Endothelial cell of umbilical vein (primary cell): ENCODE measurements at regions not wholly inside any gene's neighbourhood (a gene's known extent, or its start where the extent isn't known, plus 50 kb on each side); places are given as distances from the start of the nearest gene placed in this dataset.

Experiments
- BruUV-seq: library from RNA; stranded (reverse); fragments of 400-500 nt; replicated peaks from 2 replicates; lab custom pipeline; 2021; lab: Mats Ljungman, UMichigan
- CTCF ChIA-PET: fragments of 300-600, 350-600 bp; sonication (Branson Sonifier 250); formaldehyde crosslinking; loops from one replicate; lab custom pipeline; 2021; ENCODE audit warnings: antibody characterized with exemption, inconsistent platforms; lab: Charles Lee
- POLR2A ChIA-PET: fragments of 300-600, 350-600 bp; sonication (Branson Sonifier 250); formaldehyde crosslinking; loops from one replicate; lab custom pipeline; 2021; ENCODE audit warnings: antibody characterized with exemption, inconsistent platforms; lab: Charles Lee
- DNase-seq: peaks from one replicate; pipeline ENCODE4 v3.0.0-alpha.2; 2011; ENCODE audit warnings: low read depth, low spot score
- FAIRE-seq: peaks from 2 replicates; lab custom pipeline; 2011; peaks lifted over from hg19 to GRCh38; lab: Jason Lieb, UNC
- H2AFZ ChIP-seq: 2 replicates; pipeline ENCODE4 v1.6.0; 2012; ENCODE audit warnings: low read depth, low read length, control low read depth, inconsistent platforms
- H3K27ac ChIP-seq: 2 replicates; pipeline ENCODE4 v1.5.1; 2011; ENCODE audit warnings: low read depth, mild to moderate bottlenecking, control low read depth, low read length, moderate library complexity; ENCODE audit not compliant: insufficient read depth
- H3K27me3 ChIP-seq, 2 experiments: 2 replicates each; pipeline versions ENCODE4 v1.6.0 to v1.6.1; 2011; ENCODE audit warnings: low read length in 2 of 2, mixed read lengths in 1 of 2; ENCODE audit not compliant: control insufficient read depth in 2 of 2, insufficient read depth in 2 of 2
- H3K36me3 ChIP-seq, 2 experiments: 2 replicates in 1 of 2; 3 replicates in 1 of 2; pipeline ENCODE4 v1.5.1; 2011; ENCODE audit warnings: low read length in 2 of 2, mild to moderate bottlenecking in 1 of 2, moderate library complexity in 1 of 2; ENCODE audit not compliant: control insufficient read depth in 2 of 2, insufficient read depth in 2 of 2; ENCODE audit errors: extremely low read depth in 1 of 2
- H3K4me1 ChIP-seq: 3 replicates; pipeline ENCODE4 v1.5.1; 2011; ENCODE audit warnings: mild to moderate bottlenecking, low read length; ENCODE audit not compliant: control insufficient read depth, insufficient read depth; ENCODE audit errors: extremely low read depth
- H3K4me2 ChIP-seq: 2 replicates; pipeline ENCODE4 v1.6.1; 2011; ENCODE audit warnings: low read length, control low read depth, mixed read lengths; ENCODE audit not compliant: insufficient read depth
- H3K4me3 ChIP-seq, 3 experiments: fragments of 200-600 bp in 1 of 3; sonication (generic), shearing (Covaris generic) in 1 of 3; replicated peaks in 1 of 3; 2 replicates each; pipeline ENCODE4 v1.5.1; 2011 to 2016; ENCODE audit warnings: control low read depth in 3 of 3, low read length in 3 of 3, mild to moderate bottlenecking in 2 of 3, inconsistent platforms in 1 of 3, low read depth in 1 of 3, moderate library complexity in 1 of 3; ENCODE audit not compliant: insufficient read depth in 1 of 3
- H3K79me2 ChIP-seq: 2 replicates; pipeline ENCODE4 v1.6.0; 2012; ENCODE audit warnings: low read length, inconsistent platforms; ENCODE audit not compliant: control insufficient read depth, insufficient read depth
- H3K9ac ChIP-seq: replicated peaks from 2 replicates; pipeline ENCODE3; 2011; ENCODE audit warnings: low read length, control low read depth; ENCODE audit not compliant: insufficient read depth; ENCODE audit errors: extremely low read depth
- H3K9me1 ChIP-seq: replicated peaks from 3 replicates; pipeline ENCODE4 v1.6.0; 2011; ENCODE audit warnings: mild to moderate bottlenecking, low read length; ENCODE audit not compliant: control insufficient read depth, insufficient read depth; ENCODE audit errors: extremely low read depth
- H3K9me3 ChIP-seq: replicated peaks from 2 replicates; pipeline ENCODE4 v1.5.1; 2012; ENCODE audit warnings: low read length, inconsistent platforms; ENCODE audit not compliant: control insufficient read depth, insufficient read depth
- H4K20me1 ChIP-seq: replicated peaks from 2 replicates; pipeline ENCODE3; 2011; ENCODE audit warnings: mild to moderate bottlenecking, low read length; ENCODE audit not compliant: control insufficient read depth, insufficient read depth; ENCODE audit errors: extremely low read depth
- EZH2 ChIP-seq: IDR thresholded peaks from 2 replicates; pipeline ENCODE4 v1.6.1; 2012; ENCODE audit warnings: borderline replicate concordance, low read depth, mild to moderate bottlenecking, moderate library complexity, low read length, inconsistent platforms; ENCODE audit not compliant: severe bottlenecking
- FOS ChIP-seq: IDR thresholded peaks from 2 replicates; pipeline ENCODE4 v1.6.1; 2011; ENCODE audit warnings: mild to moderate bottlenecking, low read length, moderate library complexity, borderline replicate concordance; ENCODE audit not compliant: insufficient read depth
- GATA2 ChIP-seq: IDR thresholded peaks from 2 replicates; pipeline ENCODE4 v1.7.0; 2011; ENCODE audit warnings: low read depth, mild to moderate bottlenecking, moderate library complexity, mixed read lengths, low read length; ENCODE audit not compliant: insufficient read length, insufficient read depth
- JUN ChIP-seq: IDR thresholded peaks from 2 replicates; pipeline ENCODE4 v1.6.1; 2011; ENCODE audit warnings: borderline replicate concordance, low read depth; ENCODE audit not compliant: insufficient read length, insufficient read depth
- MYC ChIP-seq: IDR thresholded peaks from one replicate; pipeline ENCODE4 v1.6.1; 2011; ENCODE audit warnings: mild to moderate bottlenecking, low read depth, low read length
- POLR2A ChIP-seq: IDR thresholded peaks from 2 replicates; pipeline ENCODE4 v1.6.1; 2012; ENCODE audit warnings: low read depth, mild to moderate bottlenecking, control low read depth, low read length
- POLR2AphosphoS5 ChIP-seq: IDR thresholded peaks from 2 replicates; pipeline ENCODE4 v1.6.1; 2012; ENCODE audit warnings: low read depth, mild to moderate bottlenecking, control low read depth, low read length, moderate library complexity; ENCODE audit not compliant: insufficient read depth
- dilution Hi-C: fragments of 300-500 bp; cut with MboI; formaldehyde crosslinking; loops from one replicate; pipeline ENCODE4 v1.15.0; 2019; ENCODE audit warnings: low sequenced_read_pairs; ENCODE audit not compliant: extremely low pct_ligation_motif_present
- intact Hi-C: fragments of 100-400 bp; cut with micrococcal nuclease; formaldehyde crosslinking; loops from one replicate; pipeline ENCODE4 v1.10.0; 2022
- TF ChIP-seq, protein P1 (sequence below): IDR thresholded peaks from 2 replicates; pipeline ENCODE4 v1.6.1; 2011; ENCODE audit not compliant: insufficient read depth, insufficient read length
- TF ChIP-seq, protein P2 (sequence below), 2 donors: IDR thresholded peaks; 1 replicate in 1 of 2; 2 replicates in 1 of 2; pipeline ENCODE4 v1.5.1; 2011; ENCODE audit warnings: low read length in 2 of 2, mild to moderate bottlenecking in 2 of 2, moderate library complexity in 2 of 2, control low read depth in 1 of 2, inconsistent platforms in 1 of 2, low read depth in 1 of 2; ENCODE audit not compliant: insufficient read depth in 1 of 2; ENCODE audit errors: extremely low read depth in 1 of 2

GRCh38 chr11:116326146-116326545 lies 446.6 kb downstream of the BUD13 start:
- FAIRE-seq (no peak), DNase-seq (no peak)
- Histone ChIP-seq H3K27me3 (no peaks in the 10 kb centered on the region), H3K36me3 (no peaks in the 10 kb centered on the region), H3K4me1 (no peaks in the 10 kb centered on the region), H2AFZ (no peak overlapping the region), H3K79me2 (no peaks in the 10 kb centered on the region), H4K20me1 (no peaks in the 10 kb centered on the region), H3K9ac (no peak overlapping the region), H3K4me2 (no peak overlapping the region), H3K27ac (no peak overlapping the region), H3K4me3 (no peak overlapping the region), H3K9me1 (no peaks in the 10 kb centered on the region), H3K9me3 (no peaks in the 10 kb centered on the region)
- dilution Hi-C loops (no loop called here), intact Hi-C loops (no loop called here)
- CTCF ChIA-PET = interaction anchor here (1.4 to 1.6 kb wide), 2 partner anchors 13 to 173 kb away, joined by 3 to 5 read pairs; no protein-coding TSS in a partner anchor
- TF ChIP-seq POLR2A = no peak
- no peak for TF ChIP-seq EZH2
- TF ChIP-seq, protein P1, sequence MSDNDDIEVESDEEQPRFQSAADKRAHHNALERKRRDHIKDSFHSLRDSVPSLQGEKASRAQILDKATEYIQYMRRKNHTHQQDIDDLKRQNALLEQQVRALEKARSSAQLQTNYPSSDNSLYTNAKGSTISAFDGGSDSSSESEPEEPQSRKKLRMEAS = no peak
- TF ChIP-seq JUN = no peak
- no peak for TF ChIP-seq MYC
- no peak for TF ChIP-seq FOS
- no peak for TF ChIP-seq POLR2AphosphoS5
- TF ChIP-seq GATA2 = no peak
- TF ChIP-seq, protein P2, sequence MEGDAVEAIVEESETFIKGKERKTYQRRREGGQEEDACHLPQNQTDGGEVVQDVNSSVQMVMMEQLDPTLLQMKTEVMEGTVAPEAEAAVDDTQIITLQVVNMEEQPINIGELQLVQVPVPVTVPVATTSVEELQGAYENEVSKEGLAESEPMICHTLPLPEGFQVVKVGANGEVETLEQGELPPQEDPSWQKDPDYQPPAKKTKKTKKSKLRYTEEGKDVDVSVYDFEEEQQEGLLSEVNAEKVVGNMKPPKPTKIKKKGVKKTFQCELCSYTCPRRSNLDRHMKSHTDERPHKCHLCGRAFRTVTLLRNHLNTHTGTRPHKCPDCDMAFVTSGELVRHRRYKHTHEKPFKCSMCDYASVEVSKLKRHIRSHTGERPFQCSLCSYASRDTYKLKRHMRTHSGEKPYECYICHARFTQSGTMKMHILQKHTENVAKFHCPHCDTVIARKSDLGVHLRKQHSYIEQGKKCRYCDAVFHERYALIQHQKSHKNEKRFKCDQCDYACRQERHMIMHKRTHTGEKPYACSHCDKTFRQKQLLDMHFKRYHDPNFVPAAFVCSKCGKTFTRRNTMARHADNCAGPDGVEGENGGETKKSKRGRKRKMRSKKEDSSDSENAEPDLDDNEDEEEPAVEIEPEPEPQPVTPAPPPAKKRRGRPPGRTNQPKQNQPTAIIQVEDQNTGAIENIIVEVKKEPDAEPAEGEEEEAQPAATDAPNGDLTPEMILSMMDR (IDR thresholded peaks at IDR 0.05; ENCODE audit: extremely low read depth in 1 of 2, insufficient read depth in 1 of 2, low read depth in 1 of 2, low read length in 2 of 2) = no peak
- POLR2A ChIA-PET = no interaction called here
- no TSS peak for BruUV-seq
